ENCODE measurements at regions not wholly inside any gene's neighbourhood (a gene's known extent, or its start where the extent isn't known, plus 50 kb on each side); places are given as distances from the start of the nearest gene placed in this dataset.

- no peak for DNase-seq
- no peak for ATAC-seq (ENCODE audit: poor library complexity)
- intact Hi-C loops (cut with DNase I): no loop called here
Measured at GRCh38 chr11:95566211-95566610, 223.4 kb downstream of the FAM76B start.

GRCh38 chr11:95565724-95566141 is 223.8 kb downstream of the FAM76B start:
- intact Hi-C loops (cut with DNase I): no loop called here
- ATAC-seq (ENCODE audit: poor library complexity) (no peak), DNase-seq (no peak)

DNA sequence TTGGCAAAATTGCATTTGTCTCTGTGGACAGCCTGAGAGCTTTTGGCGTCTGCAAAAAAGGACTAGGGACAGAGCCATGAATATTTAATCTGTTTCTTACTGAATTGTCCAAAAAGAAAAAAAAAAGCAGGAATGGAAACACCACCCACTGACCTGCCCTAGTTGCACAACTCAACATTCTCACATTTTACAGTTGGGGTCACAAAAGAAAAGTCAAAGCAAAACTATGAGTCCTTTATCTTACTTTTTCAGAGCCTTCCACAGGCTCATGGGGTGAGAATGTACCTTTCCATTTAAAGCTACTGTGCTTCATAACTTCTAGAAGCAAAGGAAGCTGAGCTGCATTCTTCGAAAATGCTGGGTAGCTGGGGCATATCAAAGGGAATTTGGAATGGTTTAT is 225.7 kb downstream of the FAM76B start:
- intact Hi-C loops (cut with DNase I): no loop called here
- DNase-seq (no peak), ATAC-seq (ENCODE audit: poor library complexity) (no peak)

GRCh38 chr11:95563173-95563572 is 226.4 kb downstream of the FAM76B start:
- intact Hi-C loops (cut with DNase I): no loop called here
- ATAC-seq (ENCODE audit: poor library complexity) (no peak), DNase-seq (no peak)

- ATAC-seq (ENCODE audit: poor library complexity): no peak
- intact Hi-C loops (cut with DNase I): no loop called here
- no peak for DNase-seq
Measured at GRCh38 chr11:95562196-95562921, 227.2 kb downstream of the FAM76B start.

- no peak for ATAC-seq (ENCODE audit: poor library complexity)
- intact Hi-C loops (cut with DNase I): no loop called here
- DNase-seq: no peak
Measured at GRCh38 chr11:95559899-95560298, 229.7 kb downstream of the FAM76B start.

DNA sequence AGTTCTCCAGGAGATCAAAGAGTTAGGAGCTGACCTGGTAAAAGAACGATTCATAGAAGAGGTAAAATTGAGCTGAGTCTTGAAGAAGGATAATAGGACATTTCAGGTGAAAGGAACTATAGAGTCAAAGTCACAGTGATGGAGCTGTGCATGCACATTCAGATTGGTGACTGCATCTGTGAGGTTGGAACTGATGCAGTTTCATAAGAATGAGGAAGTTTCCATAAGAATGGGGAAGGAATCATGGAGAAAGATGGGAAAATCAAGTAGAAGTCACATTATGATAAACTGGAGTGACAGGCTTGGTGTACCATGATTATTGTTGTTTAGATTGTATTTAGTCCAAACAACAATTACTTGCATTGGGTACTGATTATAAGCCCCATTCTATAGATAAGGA is 232.2 kb downstream of the FAM76B start:
- intact Hi-C loops (cut with DNase I): no loop called here

GRCh38 chr11:95556342-95557163 is 233.0 kb downstream of the FAM76B start:
- no peak for DNase-seq
- ATAC-seq (ENCODE audit: poor library complexity): no peak
- intact Hi-C loops (cut with DNase I): no loop called here

More for the DNA sequence above, 232.2 kb downstream of the FAM76B start:
- DNase-seq (no peak), ATAC-seq (ENCODE audit: poor library complexity) (no peak)

DNA sequence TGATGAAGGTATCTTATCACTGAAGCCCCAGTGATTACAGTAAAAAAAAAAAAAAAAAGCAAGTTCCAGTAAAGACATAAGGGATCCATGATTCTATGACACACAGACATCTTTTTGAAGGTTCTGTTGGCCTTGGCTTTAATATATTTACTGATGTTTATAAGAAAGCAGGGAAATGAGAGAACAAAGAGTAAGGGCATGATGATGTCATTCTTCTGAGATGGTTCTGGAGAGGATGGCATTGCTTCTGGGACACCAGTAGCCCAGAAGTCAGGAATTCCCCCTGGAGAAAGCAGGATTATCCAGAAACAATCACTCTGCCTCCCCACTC is 233.6 kb downstream of the FAM76B start:
- intact Hi-C loops (cut with DNase I): no loop called here
- DNase-seq: no peak
- no peak for ATAC-seq (ENCODE audit: poor library complexity)

GRCh38 chr11:95554911-95555310 is 234.7 kb downstream of the FAM76B start:
- DNase-seq: no peak

DNA sequence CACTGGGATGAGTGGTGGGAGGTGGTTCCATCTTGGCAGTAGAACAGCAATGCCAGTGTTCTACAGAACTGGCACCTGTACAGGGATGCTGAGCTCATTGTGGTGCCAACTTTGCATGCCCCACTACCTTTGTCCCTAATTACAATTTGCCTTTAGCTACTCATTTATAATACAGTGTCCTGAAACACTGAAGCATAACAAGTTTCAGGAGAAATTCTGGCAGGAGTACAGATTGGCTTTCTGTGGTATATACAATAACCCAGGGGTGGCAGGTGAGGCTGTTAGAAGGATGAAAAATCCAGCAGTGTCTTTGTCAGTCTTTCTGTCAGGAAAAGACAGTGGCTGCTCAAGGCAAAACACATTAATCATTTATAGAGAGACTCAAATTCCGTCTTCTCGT is 240.3 kb downstream of the FAM76B start:
- no peak for ATAC-seq (ENCODE audit: poor library complexity)
- intact Hi-C loops (cut with DNase I): no loop called here
- no peak for DNase-seq

More at GRCh38 chr11:95554911-95555310, 234.7 kb downstream of the FAM76B start:
- intact Hi-C loops (cut with DNase I): no loop called here
- no peak for ATAC-seq (ENCODE audit: poor library complexity)

GRCh38 chr11:95548416-95548815 is 241.2 kb downstream of the FAM76B start:
- ATAC-seq (ENCODE audit: poor library complexity) (no peak), DNase-seq (no peak)
- intact Hi-C loops (cut with DNase I): no loop called here

DNA sequence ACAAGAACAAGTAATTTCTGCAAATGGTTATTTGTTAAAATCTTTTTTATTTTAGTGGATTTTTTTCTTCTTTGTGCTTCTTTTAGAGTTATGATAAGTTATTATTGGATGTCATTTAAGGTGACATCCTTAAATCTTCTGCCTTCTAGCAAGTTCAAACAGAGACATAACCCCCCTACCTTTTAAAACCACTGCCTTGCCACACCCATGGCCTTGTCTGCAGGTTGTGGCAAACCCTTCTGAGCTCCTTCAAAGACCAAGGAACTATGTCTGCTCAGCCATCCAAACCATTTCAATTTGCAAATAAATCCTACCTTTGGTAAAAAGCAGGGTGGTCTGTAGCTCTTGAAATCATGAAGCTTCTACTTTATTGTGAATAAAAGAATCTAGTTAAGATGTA is 241.6 kb downstream of the FAM76B start:
- ATAC-seq (ENCODE audit: poor library complexity) (no peak), DNase-seq (no peak)
- intact Hi-C loops (cut with DNase I): no loop called here

DNA sequence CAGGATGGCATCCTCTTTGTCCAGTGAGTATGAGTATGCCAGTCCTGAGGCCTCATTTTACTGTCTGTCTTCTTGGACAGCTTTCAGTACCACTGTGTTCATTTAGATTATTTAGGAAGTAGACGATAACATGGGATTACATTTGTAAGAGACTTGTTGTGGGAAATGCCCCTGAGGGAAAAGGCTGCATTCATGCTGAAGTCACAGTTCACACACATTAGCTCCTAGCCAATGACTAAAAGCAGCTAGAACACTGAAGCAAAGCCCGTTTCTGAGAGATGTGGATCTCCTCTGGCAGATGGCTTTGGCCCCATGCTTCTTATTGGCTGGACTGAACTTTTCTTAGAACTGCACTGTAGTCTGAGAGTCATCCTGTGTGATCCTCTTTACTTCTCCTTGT is 242.4 kb downstream of the FAM76B start:
- intact Hi-C loops (cut with DNase I): no loop called here
- ATAC-seq (ENCODE audit: poor library complexity): no peak
- DNase-seq: no peak

DNA sequence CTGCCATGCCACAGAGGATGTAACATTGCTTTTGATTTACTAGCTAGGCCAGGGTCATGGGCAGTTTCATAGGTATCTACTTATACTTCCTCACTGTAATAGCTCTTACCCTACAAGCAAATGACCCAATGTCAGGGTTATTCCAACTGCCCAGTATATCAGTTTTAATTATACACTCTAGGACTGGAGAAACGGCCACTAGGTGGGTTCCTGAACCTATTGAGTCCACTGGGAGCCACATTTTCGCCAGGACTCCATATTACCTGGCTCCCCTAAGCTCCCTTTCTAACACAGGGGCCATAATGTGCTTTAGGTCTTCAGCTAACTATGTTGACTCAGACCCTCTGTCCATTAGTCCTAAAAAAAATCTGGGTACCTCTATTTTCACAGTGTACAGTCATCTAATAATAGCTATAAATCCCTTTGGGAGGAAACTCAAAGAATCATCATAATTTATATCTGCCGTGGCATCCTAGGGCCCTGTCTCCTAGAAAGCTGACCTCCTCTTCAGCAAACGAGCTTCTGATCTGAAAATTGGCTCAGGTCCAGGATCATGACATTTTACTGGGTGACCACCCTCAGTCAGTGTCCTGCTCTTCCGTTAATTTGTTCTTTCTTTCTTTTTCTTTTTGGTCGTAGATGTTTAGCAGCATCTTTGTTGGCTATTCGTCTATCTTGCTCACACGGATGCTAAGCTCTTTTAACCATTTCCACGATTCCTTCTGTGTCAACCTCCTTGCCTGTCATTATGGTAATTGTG is 244.3 kb downstream of the FAM76B start:
- intact Hi-C loops (cut with DNase I): no loop called here
- ATAC-seq (ENCODE audit: poor library complexity): no peak

DNA sequence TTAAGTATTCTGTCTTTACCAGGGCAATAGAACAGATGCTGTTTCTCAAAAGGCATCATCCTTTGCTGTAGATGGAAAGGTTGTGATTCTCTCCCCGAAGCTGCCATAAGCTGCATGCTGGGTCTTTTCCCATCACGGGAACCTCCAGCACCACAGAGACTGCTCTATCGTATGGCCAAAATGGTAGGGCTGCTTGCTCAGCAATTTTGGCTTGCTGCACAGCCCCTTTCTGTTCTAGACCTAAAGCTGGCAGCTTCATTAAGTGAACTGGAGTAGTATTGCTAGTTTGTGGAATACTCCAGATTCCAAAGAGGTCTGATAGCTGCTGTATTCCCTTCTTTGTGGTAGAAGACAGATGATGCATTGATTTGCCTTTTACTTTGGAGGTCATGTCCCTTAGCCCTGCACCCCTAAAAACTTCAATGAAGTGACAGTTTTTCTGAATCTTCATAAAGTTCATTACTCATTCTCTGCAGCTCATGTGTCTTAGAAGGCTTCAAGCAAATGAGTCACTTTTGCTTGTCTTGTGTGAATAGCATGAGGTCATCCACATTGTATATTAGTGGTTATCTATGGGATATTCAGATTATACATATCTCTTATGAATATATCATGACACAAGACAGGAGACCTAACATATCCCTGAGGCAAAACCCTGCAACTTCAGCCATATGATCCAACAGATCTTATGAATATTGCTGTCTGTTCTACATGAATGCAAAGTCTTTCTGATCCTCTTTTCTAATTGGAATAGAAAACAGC is 245.3 kb downstream of the FAM76B start:
- ATAC-seq (ENCODE audit: poor library complexity) (no peak), DNase-seq (no peak)
- intact Hi-C loops (cut with DNase I): no loop called here

More for the DNA sequence above, 244.3 kb downstream of the FAM76B start:
- DNase-seq: no peak

GRCh38 chr11:95542868-95543551 is 246.6 kb downstream of the FAM76B start:
- intact Hi-C loops (cut with DNase I): no loop called here
- DNase-seq: no peak
- no peak for ATAC-seq (ENCODE audit: poor library complexity)

DNA sequence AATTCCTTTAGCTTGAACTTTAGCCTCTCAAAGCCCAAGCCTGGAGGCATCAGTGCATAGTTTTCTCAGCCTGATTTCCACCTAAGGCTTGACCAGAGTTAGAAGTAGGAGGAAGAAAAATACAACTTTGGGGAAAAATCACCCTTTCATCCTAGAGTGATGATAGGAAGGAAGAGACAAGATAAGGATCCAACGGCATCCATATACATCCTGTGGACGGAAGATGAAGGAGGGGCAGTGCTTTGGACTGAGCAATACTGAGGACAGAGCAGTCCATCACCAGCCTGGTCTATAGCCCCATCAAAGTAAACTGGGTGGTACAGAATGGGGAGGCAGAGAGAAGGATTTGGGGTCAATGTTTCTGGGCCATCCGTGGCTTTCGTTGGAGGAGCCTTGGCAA is 247.9 kb downstream of the FAM76B start:
- intact Hi-C loops (cut with DNase I): no loop called here
- DNase-seq: no peak
- ATAC-seq (ENCODE audit: poor library complexity): no peak

All from Right ventricle myocardium superior (tissue), 1 donor.